ENCODE measurements at regions not wholly inside any gene's neighbourhood (a gene's known extent, or its start where the extent isn't known, plus 50 kb on each side); places are given as distances from the start of the nearest gene placed in this dataset.

DNA sequence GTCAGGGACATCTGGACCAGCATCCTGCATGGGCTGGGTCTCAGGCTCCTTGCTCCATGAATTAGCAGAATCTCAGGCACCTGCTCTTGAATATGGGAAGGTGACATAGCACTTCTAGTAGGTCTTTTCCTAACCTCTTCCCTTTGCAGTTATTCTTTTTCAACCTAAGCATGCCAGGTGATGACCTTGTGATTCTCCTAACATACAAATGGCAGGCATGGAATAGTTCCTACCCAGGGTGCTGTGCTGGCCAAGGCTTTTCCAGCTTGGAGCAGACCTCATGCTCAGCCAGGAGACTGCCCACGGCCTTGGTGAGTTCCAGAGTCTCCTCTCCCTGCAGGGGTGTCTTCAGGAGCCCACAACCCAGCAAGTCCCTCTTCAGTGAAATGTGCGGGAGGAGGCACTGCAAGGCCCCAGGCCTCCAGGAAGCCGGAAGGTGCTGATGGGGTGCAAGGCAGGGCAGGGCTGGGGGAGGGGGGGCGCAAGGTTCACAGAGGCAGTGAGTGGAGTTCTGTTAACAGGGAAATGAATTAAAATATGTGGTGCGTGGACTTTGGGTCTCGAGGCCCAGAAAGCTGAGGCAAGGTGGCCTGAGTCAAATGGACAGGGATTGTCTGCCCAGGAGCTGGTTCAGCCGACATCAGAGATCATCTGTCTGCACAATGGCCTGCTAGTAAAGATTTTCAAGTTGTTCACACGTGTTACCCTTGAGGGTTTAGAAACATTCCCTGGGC lies 75.9 kb upstream of the SEPTIN5 start:
- TF ChIP-seq GATA3 (IDR thresholded peaks at IDR 0.05; ENCODE audit: low read depth, low read length) (no peak), GATA2 (IDR thresholded peaks at IDR 0.05; ENCODE audit: low read depth, low read length) (no peak)

DNA sequence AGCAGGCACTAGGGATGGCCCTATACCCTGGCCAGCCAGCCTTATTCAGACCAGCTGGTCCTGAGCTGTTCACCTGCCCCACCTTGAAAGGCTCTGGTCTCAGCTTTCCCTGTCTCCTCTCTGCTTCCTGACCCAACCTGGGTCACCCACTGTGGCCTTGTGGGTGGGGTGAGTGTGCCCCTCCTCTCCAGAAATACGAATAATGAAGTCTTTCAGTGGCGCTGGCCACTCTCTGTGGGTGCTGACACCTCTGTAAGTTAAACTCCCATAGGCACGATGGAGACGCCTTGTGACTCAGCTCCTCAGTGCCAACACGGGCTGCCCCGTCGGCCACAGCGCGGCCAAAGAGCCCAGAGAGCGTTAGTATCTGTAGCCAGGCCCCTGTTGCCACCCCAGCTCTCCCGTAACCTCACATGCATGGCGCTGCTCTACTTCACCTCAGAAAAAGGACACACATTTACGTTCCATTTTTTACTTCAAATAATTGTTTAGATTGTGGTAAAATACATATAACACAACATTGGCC lies 74.6 kb upstream of the SEPTIN5 start:
- TF ChIP-seq GATA3 (IDR thresholded peaks at IDR 0.05; ENCODE audit: low read depth, low read length) (no peak), GATA2 (IDR thresholded peaks at IDR 0.05; ENCODE audit: low read depth, low read length) (no peak)

DNA sequence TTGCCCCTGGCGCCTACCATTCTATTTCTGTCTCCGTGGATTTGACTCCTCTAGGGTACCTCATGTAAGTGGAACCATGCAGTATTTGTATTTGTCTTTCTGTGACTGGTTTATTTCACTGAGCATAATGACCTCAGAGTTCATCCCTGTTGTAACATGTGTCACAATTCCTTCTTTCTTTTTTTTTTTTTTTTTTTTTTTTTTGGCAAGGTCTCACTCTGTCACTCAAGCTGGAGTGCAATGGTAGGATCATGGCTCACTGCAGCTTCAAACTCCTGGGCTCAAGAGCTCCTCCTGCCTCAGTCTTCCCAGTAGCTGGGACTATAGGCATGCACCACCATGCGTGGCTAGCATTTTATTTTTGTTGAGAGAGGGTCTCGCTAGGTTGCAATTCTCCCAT lies 74.0 kb upstream of the SEPTIN5 start:
- TF ChIP-seq GATA2 (IDR thresholded peaks at IDR 0.05; ENCODE audit: low read depth, low read length), result no peak
- no peak for TF ChIP-seq GATA3 (IDR thresholded peaks at IDR 0.05; ENCODE audit: low read depth, low read length)

DNA sequence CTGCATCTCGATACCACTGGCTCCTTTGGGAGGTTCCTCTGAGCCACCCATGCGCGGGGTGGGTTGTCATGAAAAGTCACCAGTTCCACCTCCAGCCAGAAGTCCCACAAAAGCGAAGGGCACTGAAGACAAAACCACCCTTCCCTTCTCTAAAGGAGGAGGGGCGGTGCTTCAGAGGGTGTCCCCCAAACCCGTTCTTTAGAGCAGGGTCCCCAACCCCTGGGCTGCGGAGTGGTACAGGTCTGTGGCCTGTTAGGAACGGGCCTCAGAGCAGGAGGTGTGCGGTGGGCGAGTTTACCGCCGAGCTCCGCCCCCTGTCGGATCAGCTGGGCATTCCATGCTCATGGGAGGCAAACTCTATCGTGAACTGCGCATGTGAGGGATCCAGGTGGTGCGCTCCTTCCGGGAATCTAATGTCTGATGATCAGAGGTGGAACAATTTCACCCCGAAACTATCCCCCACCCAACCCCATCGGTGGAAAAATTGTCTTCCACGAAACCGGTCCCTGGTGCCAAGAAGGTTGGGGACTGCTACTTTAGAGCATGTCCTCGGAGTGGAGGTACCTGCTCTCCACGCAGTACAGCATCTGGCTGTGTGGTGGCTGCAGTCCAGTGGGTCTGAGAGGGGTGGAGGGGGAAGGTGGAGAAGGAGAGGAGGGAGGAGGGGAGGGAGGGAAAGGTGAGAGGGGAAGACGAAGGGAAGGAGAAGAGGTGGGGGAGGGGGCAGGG lies 72.9 kb upstream of the SEPTIN5 start:
- no peak for TF ChIP-seq GATA3 (IDR thresholded peaks at IDR 0.05; ENCODE audit: low read depth, low read length)
- TF ChIP-seq GATA2 (IDR thresholded peaks at IDR 0.05; ENCODE audit: low read depth, low read length), result no peak

DNA sequence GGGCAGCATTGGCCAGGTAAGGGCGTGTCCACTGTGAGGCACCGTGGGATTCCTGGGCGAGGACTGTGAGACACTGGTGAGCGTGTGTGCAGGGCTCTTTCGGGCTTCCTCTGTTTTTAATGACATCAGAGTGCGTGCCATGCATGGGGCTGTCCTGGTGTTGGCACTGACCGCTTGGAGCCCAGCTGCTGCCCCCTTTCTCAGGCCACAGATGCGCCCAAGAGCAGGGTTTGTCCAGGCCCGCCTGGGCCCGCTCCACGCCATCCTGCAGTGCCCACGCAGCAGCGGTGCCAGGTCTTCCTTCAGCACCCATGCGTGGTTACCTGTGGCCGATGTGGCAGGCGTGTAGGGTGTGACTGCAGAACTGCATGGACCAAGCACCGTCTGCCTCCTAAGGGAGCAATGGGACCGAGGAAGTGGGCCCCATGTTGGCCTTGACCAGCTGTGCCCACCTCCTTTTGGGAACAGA lies 72.3 kb upstream of the SEPTIN5 start:
- TF ChIP-seq GATA3 (IDR thresholded peaks at IDR 0.05; ENCODE audit: low read depth, low read length) (no peak), GATA2 (IDR thresholded peaks at IDR 0.05; ENCODE audit: low read depth, low read length) (no peak)

DNA sequence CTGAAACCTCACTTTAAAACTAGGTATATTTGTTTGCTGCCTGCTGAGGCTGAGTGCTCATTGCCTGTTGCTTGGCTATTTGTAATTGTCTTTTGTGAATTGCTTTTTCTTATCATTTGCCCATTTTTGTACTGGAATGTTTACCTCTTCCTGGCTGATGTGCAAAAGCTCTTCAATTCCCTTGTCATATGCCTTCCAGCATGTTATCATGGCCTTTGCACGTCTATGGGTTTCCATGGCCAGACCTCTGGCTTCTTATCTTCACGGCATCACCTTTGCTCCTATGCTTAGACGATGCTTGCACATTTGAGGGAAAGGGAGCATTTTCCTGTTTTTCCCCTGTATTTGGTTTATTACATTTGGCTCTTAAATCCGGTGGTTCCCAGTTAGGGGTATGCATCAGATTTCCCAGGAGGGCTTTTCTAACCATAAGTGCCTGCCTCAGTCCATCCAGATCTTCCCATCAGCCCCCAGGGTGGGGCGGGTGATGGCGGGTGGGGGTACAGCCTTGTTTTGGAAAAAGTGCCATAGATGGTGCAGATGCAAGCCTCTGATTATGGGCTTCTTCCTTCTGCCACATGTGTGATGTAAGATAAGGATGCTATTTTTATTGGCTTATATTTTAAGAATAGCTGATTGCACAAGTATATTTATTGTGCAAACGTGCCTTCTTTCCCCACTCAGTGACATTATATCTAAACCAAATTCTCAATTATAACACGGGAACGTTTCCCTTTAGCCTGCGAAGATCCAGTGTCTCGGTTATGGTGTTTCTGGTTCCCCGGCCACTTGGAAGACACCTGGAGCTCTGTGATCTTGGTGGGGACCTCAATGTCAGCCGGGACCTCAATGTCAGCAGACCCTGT lies 70.6 kb upstream of the SEPTIN5 start:
- peak; percentile 74 for TF ChIP-seq GATA2 (IDR thresholded peaks at IDR 0.05; ENCODE audit: low read depth, low read length)
- TF ChIP-seq GATA3 (IDR thresholded peaks at IDR 0.05; ENCODE audit: low read depth, low read length), result no peak

DNA sequence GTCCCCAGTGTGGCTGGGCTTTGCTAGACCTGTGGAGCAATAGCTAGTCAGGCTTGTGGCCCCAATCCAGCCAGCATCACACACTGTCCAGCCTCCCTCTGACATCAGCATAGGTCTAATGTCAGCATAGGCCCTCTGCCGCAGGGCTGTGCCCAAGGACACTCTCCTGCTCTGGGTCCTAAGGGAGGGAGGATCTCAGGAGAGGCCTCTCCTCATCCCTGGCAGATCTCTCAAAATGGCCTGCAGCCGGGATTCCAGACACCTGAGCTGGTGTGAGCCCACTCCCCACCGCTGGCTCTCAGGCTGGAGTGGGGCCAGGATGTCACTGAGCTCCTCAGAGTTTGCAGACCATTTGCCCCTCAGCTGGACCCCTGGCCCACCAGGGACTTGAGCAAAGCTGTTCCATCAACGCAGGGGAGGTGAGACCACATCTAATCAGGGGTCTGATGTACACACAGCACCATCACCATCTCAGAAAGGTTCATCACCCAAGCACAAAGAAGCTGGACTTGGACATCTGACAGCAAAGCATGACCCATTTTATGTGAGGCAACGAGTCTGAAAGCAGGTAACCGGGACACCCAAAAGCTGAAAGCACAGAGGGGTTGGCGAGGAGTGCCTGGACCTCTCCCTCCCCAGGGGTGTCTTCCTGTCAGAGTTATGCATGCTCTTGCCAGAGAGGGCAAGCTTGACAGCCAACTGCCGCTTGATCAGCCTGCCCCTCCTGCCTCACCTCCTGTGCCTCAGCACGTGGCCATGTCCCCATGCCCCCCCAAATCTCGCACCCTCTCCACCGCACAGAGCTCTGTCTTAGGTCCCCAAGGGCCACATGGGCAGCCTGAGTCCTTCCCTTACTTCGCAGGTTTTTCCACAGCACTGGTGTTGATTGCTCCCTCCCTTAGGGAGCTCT lies 69.7 kb upstream of the SEPTIN5 start:
- TF ChIP-seq GATA2 (IDR thresholded peaks at IDR 0.05; ENCODE audit: low read depth, low read length), result no peak
- no peak for TF ChIP-seq GATA3 (IDR thresholded peaks at IDR 0.05; ENCODE audit: low read depth, low read length)

DNA sequence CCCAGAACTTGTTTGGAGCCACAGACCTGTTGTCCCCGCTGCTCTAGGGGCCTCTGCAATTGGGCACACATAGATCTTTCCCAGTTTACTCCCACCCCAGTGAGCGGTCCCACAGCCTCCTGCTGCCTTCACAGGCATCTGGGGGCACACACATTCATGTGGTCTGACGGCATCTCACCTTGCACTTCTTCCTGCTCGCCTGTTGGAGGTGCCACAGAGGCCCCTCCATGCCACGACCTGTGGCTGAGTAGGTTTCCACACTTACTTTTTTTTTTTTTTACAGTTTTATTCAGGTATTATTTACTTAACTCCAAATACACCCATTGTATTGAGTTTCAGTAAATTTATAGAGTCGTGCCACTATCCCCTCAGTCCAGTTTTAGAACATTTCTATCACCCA lies 68.9 kb upstream of the SEPTIN5 start:
- TF ChIP-seq GATA2 (IDR thresholded peaks at IDR 0.05; ENCODE audit: low read depth, low read length), result no peak

DNA sequence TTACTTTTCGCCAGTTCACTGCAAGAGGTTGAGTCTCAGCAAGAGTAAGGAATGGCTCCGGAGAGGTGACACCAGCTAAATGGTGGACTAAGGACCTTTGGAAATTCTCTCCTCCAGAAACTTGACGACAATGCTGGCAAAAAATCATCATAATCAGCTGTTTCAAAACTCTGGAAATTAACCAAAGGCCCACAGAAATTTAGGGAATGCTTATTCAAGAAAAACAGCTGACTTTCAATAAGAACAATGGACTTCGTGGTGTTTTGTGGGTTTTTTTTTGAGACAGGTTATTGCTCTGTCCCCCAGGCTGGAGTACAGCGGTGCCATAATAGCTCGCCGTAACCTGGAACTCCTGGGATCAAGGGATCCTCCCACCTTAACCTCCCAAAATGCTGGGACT lies 68.4 kb upstream of the SEPTIN5 start:
- TF ChIP-seq GATA3 (IDR thresholded peaks at IDR 0.05; ENCODE audit: low read depth, low read length) (no peak), GATA2 (IDR thresholded peaks at IDR 0.05; ENCODE audit: low read depth, low read length) (no peak)

DNA sequence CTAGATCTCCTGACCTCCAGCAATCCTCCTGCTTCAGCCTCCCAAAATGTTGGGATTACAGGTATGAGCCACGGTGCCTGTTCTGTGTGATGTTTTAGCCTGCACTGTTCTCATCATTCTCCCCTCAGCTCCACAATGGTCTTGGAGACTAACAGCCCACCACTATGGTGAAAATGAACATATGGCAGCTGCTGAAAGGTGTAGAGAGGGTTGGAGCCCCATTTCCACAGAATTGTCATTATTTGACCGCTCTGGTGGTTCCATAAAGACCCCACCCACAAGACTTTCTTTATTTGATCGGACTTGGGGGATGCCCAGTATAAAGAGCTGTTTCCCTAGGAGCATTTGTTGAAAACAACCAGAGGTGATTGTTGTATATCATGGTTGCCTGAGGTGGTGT lies 67.9 kb upstream of the SEPTIN5 start:
- TF ChIP-seq GATA3 (IDR thresholded peaks at IDR 0.05; ENCODE audit: low read depth, low read length), result no peak
- no peak for TF ChIP-seq GATA2 (IDR thresholded peaks at IDR 0.05; ENCODE audit: low read depth, low read length)

DNA sequence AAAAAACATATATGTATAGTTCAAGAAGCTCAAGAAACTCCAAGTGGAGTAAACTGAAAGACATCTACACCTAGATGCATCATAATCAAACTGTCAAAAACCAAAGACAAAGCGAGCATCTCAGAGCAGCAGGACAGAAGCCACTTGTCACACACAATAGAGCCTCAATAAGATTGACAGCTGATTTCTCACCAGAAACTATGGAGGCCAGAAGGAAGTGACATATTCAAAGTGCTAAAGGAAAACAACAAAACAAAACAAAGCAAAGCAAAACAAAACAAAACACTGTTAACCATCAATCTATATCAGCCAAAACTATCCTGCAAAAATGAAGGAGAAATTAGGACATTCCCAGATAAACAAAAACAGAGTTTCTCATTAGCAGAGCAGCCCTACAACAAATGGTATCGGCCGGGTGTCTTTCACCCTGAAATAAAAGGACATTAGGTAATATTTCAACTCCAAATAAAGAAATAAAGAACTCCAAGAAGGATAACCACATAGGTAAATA lies 65.8 kb upstream of the SEPTIN5 start:
- TF ChIP-seq GATA2 (IDR thresholded peaks at IDR 0.05; ENCODE audit: low read depth, low read length), result no peak

DNA sequence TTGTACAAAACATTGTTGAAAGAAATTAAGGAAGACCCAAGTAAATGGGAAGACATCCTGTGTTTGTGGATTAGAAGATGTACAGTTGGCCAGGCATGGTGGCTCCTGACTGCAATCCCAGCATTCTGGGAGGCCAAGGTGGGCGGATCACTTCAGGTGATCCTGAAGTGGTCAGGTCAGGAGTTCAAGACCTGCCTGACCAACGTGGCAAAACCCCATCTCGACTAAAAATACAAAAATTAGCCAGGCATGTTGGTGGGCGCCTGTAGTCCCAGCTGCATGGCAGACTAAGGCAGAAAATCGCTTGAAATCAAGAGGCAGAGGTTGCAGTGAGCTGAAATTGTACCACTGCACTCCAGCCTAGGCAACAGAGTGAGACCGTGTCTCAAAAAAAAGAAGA lies 62.0 kb upstream of the SEPTIN5 start:
- TF ChIP-seq GATA3 (IDR thresholded peaks at IDR 0.05; ENCODE audit: low read depth, low read length) (no peak), GATA2 (IDR thresholded peaks at IDR 0.05; ENCODE audit: low read depth, low read length) (no peak)

DNA sequence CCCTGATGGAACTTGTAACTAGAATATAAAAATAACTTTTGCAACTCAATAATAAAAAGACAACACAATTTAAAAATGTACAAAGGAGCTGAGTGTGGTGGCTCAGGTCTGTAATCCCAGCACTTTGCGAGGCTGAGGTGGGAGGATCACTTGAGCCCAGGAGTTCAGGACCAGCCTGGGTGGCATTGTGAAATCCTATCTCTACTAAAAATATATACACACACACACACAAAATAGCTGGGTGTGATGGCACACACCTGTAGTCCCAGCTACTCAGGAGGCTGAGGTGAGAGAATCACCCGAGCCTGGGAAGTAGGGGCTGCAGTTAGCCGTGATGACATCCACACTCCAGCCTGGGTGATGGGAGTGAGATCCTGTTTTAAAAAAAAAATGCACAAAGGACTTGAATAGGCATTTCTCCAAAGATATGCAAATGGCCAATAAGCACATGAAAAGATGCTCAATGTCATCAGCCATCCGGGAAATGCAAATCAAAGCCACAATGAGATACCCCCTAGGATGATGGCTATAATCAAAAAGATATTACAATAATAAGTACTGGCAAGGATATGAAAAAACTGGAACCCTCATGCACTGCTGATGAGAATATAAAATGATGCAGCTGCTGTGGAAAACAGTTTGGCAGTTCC lies 59.8 kb upstream of the SEPTIN5 start:
- TF ChIP-seq GATA2 (IDR thresholded peaks at IDR 0.05; ENCODE audit: low read depth, low read length), result no peak
- TF ChIP-seq GATA3 (IDR thresholded peaks at IDR 0.05; ENCODE audit: low read depth, low read length), result no peak

Measured in SH-SY5Y (cell line).